Immature natural killer cell (primary cell): ENCODE measurements at regions not wholly inside any gene's neighbourhood (a gene's known extent, or its start where the extent isn't known, plus 50 kb on each side); places are given as distances from the start of the nearest gene placed in this dataset.
"Not testable (repeated sequence)": the region's sequence is repeated elsewhere in the genome, so short reads cannot be mapped to it uniquely, and the experiment has no call there.

Source experiments
- DNase-seq, 3 donors: peaks; one replicate each; pipeline ENCODE4 v3.0.0; 2022; ENCODE audit warnings: mixed read lengths in 1 of 3
- H3K27ac Mint-ChIP-seq, 6 donors: one replicate each; pipeline ENCODE4 v1.8.0; 2020; ENCODE audit warnings: mixed read lengths in 6 of 6, mild to moderate bottlenecking in 5 of 6, inconsistent platforms in 4 of 6, moderate library complexity in 3 of 6
- H3K27me3 Mint-ChIP-seq, 3 donors: one replicate each; pipeline ENCODE4 v1.8.0; 2020 to 2021; ENCODE audit warnings: low read depth in 3 of 3, mild to moderate bottlenecking in 3 of 3, mixed read lengths in 3 of 3, moderate library complexity in 3 of 3, inconsistent platforms in 1 of 3
- H3K36me3 Mint-ChIP-seq, 3 donors: one replicate each; pipeline ENCODE4 v1.8.0; 2020; ENCODE audit warnings: mixed read lengths in 3 of 3, inconsistent platforms in 2 of 3, mild to moderate bottlenecking in 2 of 3
- H3K4me1 Mint-ChIP-seq, 2 donors: one replicate each; pipeline ENCODE4 v1.8.0; 2020; ENCODE audit warnings: inconsistent platforms in 2 of 2, mild to moderate bottlenecking in 2 of 2, mixed read lengths in 2 of 2, moderate library complexity in 1 of 2
- H3K4me3 Mint-ChIP-seq, 5 donors: one replicate each; pipeline ENCODE4 v1.8.0; 2020; ENCODE audit warnings: mild to moderate bottlenecking in 5 of 5, mixed read lengths in 5 of 5, inconsistent platforms in 3 of 5, moderate library complexity in 3 of 5
- H3K9me3 Mint-ChIP-seq, 6 donors: one replicate each; pipeline ENCODE4 v1.8.0; 2020; ENCODE audit warnings: mild to moderate bottlenecking in 6 of 6, mixed read lengths in 6 of 6, inconsistent platforms in 4 of 6, moderate library complexity in 3 of 6

DNA sequence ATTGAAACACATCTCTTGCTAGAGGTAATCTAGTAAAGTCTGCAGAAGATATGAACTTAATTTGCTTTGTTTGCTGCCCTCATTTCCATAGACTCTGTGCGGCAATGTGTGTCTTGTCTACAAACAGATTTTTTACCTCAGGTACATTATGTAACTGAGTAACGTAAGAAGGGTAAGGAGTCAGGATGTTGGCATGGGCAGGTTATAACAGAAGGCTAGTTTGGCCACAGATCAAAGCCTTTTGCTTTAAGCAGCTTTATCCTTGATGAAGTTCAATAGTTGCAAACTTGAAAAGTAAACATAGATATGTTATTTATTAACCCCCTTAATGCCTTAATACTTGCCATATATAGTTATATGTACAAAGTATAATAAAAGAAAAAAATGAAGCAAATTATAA, 391.6 kb upstream of the FKBP1C start:
- Mint-ChIP-seq H3K4me1 (no peaks in the 10 kb centered on the region), H3K9me3 (peaks cover 0 to 34% (median 19%) of the 10 kb centered on the region in 6 donors), H3K27me3 (no peaks in the 10 kb centered on the region), H3K36me3 (no peaks in the 10 kb centered on the region), H3K4me3 (no peak overlapping the region), H3K27ac (no peak overlapping the region)
- no peak for DNase-seq

DNA sequence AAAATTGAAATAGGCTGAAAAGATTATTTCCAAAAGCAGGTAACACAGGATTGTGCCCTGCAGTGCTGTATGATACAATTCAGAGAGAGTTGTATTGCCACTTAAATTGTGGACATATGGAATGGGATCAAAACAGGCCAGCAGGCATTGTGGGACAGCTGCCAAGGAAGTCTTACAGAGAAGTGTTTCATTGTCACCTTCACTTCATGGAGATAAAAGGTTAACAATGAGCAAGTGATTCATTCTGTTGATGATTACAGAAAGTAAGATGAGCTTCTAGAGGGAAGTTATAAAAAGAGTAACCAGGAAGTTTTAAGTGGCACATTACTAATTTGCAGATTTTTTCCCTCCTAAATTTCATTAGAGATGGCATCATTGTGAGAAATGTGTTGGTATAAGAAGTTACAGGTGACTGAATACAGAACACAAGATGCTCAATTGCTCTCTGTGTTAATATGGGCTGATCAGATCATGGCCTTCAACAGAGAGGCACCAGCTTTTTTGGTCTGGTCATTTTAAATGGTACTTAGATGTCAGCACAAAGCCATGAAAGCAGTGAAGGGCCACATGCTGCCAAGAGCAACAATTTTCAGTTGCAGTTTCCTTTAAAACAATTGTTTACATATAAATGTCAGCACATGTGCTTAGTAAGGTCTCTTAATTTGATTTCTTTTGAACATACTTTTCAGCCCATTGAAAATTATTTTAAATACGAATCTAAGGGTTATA, 402.5 kb upstream of the FKBP1C start:
- Mint-ChIP-seq H3K4me1 (no peaks in the 10 kb centered on the region), H3K36me3 (peaks cover 0 to 6% (median 0%) of the 10 kb centered on the region in 3 donors), H3K27me3 (peaks cover 0 to 1% (median 0%) of the 10 kb centered on the region in 3 donors), H3K9me3 (peaks cover 9 to 35% (median 24%) of the 10 kb centered on the region in 6 donors), H3K4me3 (no peak overlapping the region), H3K27ac (no peak overlapping the region)
- DNase-seq: no peak

DNA sequence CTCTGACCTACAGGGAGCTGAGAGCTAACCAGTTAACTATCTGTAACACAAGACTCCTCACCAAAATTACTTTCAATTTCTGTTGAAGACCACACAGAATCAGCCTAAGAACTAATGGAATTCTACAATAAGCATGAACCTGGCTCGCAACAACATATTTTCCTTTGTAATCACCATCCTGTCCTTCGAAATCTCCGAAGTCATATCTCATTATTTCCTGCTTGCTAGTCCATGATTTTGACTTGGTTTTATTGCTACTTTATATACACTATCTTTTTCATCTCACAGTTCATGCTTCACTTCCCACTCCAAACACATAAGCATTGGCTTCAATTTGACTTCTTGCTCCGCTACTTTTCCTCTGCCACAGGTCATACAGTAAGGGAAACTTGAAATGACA, 405.8 kb upstream of the FKBP1C start:
- Mint-ChIP-seq H3K36me3 (peaks cover 0 to under 1% (median 0%) of the 10 kb centered on the region in 3 donors), H3K4me1 (no peaks in the 10 kb centered on the region), H3K27ac (no peak overlapping the region), H3K4me3 (no peak overlapping the region), H3K27me3 (no peaks in the 10 kb centered on the region), H3K9me3 (peaks cover 13 to 55% (median 30%) of the 10 kb centered on the region in 6 donors)
- DNase-seq: no peak

DNA sequence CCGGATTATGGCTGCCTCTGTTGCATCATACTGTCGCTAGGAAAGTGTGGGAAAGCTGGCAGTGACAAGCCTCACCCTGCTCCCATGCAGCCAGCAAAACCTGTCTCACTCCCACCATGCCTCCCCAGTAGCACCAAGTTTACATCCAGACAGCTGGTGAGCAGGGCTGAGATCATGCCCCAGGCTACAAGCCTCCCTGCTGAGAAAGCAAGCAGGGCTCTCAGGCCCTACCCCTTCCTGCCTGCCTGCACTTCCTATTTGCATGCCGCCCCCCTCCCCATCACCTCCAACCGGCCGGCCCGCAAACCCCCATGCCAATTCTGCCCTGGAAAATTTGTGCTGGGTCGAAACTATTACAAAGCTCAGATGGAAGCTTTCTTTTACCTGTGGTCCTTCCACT, 408.2 kb upstream of the FKBP1C start:
- Mint-ChIP-seq H3K27me3 (no peaks in the 10 kb centered on the region), H3K4me3 (no peak overlapping the region), H3K9me3 (peaks cover 9 to 51% (median 27%) of the 10 kb centered on the region in 6 donors), H3K27ac (no peak overlapping the region), H3K36me3 (no peaks in the 10 kb centered on the region), H3K4me1 (no peaks in the 10 kb centered on the region)
- no peak for DNase-seq

DNA sequence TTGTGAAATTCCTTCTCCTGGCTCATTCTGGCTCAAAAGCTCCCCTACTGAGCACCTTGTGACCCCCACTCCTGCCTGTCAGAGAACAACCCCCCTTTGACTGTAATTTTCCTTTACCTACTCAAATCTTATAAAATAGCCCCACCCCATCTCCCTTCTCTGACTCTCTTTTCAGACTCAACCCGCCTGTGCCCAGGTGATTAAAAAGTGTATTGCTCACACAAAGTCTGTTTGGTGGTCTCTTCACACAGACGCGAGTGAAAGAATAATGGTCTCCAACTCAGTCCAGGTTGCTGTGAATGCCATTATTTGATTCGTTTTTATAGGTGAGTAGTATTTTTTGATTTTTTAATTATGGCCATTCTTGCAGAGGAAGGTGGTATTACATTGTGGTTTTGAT, 414.1 kb upstream of the FKBP1C start:
- Mint-ChIP-seq H3K4me3 (no peak overlapping the region), H3K27ac (no peak overlapping the region), H3K9me3 (peaks cover 4 to 35% (median 23%) of the 10 kb centered on the region in 6 donors), H3K4me1 (no peaks in the 10 kb centered on the region), H3K27me3 (no peaks in the 10 kb centered on the region), H3K36me3 (no peaks in the 10 kb centered on the region)
- no peak for DNase-seq

DNA sequence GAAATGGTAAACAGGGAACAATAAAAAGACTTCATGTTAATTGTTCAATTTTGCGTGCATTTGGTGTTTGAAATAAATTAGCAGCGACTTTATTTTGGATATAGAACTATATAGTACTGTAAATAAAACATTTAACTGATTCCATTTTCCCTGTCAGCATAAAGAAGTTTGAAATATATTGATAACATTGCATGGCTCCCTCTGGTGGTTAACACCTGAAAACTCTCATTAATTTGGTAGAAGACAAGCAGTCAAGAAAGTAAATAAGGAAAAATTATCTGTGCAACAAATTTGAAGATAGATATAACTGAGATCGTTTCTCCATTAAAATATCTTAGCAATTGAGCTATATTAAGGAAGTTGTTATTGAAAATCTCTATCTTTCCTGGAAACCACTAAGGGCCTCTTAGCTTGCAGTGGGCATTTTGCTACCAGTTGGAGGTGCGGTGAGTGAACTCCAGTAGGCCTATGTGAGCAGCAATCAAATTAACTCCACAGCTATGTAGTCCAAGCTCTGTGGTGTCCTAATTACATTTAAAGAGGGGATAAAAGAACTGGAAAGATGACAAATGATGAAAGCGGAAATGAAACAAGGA, 435.7 kb upstream of the FKBP1C start:
- H3K27ac Mint-ChIP-seq: no peak overlapping the region
- H3K9me3 Mint-ChIP-seq: peaks cover 2 to 26% (median 10%) of the 10 kb centered on the region in 6 donors
- no peaks in the 10 kb centered on the region for H3K4me1 Mint-ChIP-seq
- H3K36me3 Mint-ChIP-seq: no peaks in the 10 kb centered on the region
- no peak for DNase-seq
- H3K27me3 Mint-ChIP-seq: no peaks in the 10 kb centered on the region
- H3K4me3 Mint-ChIP-seq: no peak overlapping the region

DNA sequence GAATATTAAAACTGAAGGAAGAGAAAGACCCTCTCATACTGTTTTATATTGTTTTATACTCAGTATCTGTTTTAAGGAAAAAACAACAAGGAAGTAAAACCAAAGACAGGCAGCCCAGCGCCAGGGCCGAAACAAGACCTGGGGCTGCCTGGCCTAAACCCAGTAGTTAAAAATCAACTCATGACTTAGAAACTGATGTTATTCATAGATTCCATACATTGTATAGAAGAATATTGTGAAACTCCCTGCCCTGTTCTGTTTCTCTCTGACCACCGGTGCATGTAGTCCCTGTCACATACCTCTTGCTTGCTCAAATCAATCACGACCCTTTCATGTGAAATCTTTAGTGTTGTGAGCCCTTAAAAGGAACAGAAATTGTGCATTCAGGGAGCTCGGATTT, 445.1 kb upstream of the FKBP1C start:
- not testable (repeated sequence) for H3K4me1 Mint-ChIP-seq, H3K4me3 Mint-ChIP-seq, DNase-seq, H3K27ac Mint-ChIP-seq, H3K36me3 Mint-ChIP-seq, H3K27me3 Mint-ChIP-seq
- H3K9me3 Mint-ChIP-seq: peaks cover 14 to 36% (median 21%) of the 10 kb centered on the region in 6 donors

DNA sequence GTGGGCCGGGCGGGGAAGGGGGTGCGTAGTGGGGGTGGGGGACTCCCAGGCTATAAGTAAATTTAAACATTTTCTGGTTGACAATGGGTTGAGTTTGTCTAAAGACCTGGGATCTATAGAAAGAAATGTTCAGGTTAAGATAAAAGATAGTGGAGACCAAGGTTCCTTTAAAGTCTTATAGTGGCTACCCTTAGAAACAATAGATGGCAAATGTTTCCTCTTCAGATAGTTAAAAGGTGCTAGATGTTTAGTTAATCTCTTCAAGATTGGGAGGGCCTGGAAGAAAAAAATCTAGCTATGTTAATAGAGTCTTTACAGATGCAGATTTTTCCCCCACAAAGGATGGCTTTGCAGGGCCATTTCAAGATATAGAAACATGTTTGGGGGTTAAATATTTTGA, 446.4 kb upstream of the FKBP1C start:
- DNase-seq: no peak
- no peaks in the 10 kb centered on the region for H3K27me3 Mint-ChIP-seq
- no peaks in the 10 kb centered on the region for H3K36me3 Mint-ChIP-seq
- no peak overlapping the region for H3K27ac Mint-ChIP-seq
- peaks cover 14 to 32% (median 21%) of the 10 kb centered on the region in 6 donors for H3K9me3 Mint-ChIP-seq
- H3K4me3 Mint-ChIP-seq: no peak overlapping the region
- H3K4me1 Mint-ChIP-seq: no peaks in the 10 kb centered on the region

DNA sequence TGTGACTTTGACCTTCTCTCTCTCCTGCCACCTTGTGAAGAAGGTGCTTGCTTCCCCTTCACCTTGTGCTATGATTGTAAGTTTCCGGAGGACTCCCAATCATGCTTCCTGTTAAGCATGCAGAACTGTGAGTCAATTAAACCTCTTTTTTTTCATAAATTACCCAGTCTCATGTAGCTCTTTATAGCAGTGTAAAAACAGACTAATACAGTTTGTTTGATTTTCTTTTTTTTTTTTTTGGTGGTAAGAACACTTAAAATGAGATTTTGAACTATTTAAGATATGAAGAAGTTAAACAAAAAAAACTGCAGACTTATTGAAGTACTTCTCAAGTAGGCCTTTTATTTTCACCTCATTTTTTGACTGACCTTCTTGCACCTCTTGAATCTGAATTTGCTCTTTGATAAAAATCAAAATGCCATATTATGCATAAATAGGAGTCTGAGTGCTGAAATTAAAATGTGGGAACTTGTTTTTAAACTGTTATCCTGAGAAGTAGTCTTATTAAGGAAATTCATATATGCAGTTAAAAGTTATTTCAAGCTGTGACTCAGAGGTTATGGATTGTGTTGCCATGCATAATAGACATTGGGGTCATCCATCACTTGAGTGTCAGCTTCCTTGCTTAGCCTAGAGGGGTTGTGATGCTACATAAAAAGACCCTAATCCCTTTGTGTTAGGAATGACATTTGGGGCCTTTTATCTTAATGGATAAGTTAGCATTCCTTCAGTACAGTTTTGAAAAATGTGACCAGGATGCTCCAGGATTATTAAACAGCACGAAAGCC, 447.9 kb upstream of the FKBP1C start:
- no peak overlapping the region for H3K4me3 Mint-ChIP-seq
- DNase-seq: no peak
- H3K27me3 Mint-ChIP-seq: no peaks in the 10 kb centered on the region
- H3K36me3 Mint-ChIP-seq: no peaks in the 10 kb centered on the region
- H3K9me3 Mint-ChIP-seq: peaks cover 14 to 36% (median 19%) of the 10 kb centered on the region in 6 donors
- no peak overlapping the region for H3K27ac Mint-ChIP-seq
- H3K4me1 Mint-ChIP-seq: no peaks in the 10 kb centered on the region

DNA sequence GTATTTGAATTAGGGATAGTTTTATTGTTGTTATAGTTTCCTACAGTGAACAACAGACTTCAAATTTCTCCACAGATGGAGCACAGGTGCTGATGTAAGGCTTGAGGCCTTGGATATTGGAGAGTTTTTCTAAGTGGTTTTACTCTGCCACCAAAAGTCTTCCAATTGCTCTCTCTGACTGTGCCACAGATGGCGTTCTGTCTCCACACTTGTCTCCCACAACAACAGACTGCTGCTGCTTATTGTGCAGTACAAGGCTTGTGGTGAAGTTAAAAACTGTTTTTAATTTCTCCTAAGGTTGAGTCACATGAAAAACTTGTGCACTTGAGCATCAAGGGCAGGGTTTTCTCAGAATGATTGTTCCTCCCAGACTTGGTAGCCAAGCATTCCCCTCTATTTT, 460.9 kb upstream of the KHDRBS2 start:
- no peak for DNase-seq
- no peaks in the 10 kb centered on the region for H3K36me3 Mint-ChIP-seq
- H3K9me3 Mint-ChIP-seq: peaks cover 0 to 43% (median 24%) of the 10 kb centered on the region in 6 donors
- H3K27ac Mint-ChIP-seq: no peak overlapping the region
- no peak overlapping the region for H3K4me3 Mint-ChIP-seq
- no peaks in the 10 kb centered on the region for H3K27me3 Mint-ChIP-seq
- H3K4me1 Mint-ChIP-seq: no peaks in the 10 kb centered on the region

DNA sequence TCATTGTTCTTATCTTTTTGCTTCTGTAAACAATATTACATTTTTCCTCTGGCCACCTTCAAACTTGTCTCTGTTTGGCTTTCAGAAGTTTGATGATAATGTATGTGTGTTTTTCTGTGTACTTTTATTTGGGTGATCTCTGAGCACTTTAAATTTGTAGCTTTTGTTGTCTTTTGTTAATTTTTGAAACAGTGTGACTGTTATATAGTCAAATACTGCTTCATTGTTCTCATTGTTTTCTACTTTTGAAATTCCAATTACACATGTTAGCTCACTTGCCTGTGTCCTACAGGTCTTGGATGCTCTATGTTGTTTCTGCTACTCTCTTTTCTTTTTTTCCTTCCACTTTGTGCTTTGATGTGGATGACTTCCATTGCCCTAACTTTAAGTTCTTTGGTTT, 460.1 kb upstream of the KHDRBS2 start:
- H3K27ac Mint-ChIP-seq: no peak overlapping the region
- H3K4me3 Mint-ChIP-seq: no peak overlapping the region

DNA sequence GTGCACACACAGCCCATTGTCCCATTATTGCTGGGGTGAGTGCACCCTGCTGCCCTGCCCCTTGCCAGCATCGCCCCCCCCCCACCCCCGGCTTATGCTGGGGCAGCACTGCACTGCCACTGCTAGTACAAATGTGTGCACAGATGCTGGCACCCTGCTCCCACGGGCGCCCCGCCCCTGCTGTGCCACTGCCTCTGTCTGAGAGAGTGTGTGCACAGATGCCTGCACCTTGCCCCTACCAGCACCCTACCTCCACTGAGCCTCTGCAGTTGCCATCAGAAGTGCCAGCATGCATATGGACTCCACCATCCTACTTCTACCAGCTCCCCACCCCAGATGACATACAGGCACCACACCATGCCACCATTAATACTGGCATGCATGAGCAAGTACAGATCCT, 454.6 kb upstream of the KHDRBS2 start:
- DNase-seq: no peak

More for the DNA sequence above, 460.1 kb upstream of the KHDRBS2 start:
- no peaks in the 10 kb centered on the region for H3K36me3 Mint-ChIP-seq
- H3K4me1 Mint-ChIP-seq: no peaks in the 10 kb centered on the region
- H3K27me3 Mint-ChIP-seq: no peaks in the 10 kb centered on the region
- peaks cover 2 to 47% (median 28%) of the 10 kb centered on the region in 6 donors for H3K9me3 Mint-ChIP-seq
- no peak for DNase-seq

DNA sequence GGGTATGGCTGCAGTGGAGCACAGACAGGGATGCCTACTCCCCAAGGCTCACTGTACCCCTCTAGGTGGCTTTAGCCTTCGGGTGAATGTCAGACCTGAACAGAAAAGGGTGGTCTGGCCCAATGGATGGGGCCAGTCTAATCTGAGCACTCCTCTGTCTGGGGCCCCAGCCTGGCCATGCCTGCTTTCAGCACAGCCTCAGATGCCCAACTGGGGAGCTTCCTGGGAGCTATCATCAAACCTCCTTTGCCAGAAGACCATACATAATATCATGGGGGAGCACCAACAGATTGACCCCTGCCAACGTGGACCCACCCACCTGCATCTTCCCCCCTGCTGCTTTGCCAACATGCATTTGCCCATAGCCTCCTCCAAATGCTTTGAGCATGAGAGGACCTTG, 454.1 kb upstream of the KHDRBS2 start:
- Mint-ChIP-seq H3K27ac (no peak overlapping the region), H3K4me1 (no peaks in the 10 kb centered on the region), H3K4me3 (no peak overlapping the region), H3K36me3 (no peaks in the 10 kb centered on the region), H3K27me3 (peaks cover 0 to 2% (median 1%) of the 10 kb centered on the region in 3 donors), H3K9me3 (peaks cover 10 to 36% (median 21%) of the 10 kb centered on the region in 6 donors)
- no peak for DNase-seq

More for the DNA sequence above, 454.6 kb upstream of the KHDRBS2 start:
- peaks cover 0 to 2% (median 1%) of the 10 kb centered on the region in 3 donors for H3K27me3 Mint-ChIP-seq
- no peak overlapping the region for H3K27ac Mint-ChIP-seq
- H3K9me3 Mint-ChIP-seq: peaks cover 10 to 37% (median 20%) of the 10 kb centered on the region in 6 donors
- no peaks in the 10 kb centered on the region for H3K36me3 Mint-ChIP-seq
- no peaks in the 10 kb centered on the region for H3K4me1 Mint-ChIP-seq
- H3K4me3 Mint-ChIP-seq: no peak overlapping the region

DNA sequence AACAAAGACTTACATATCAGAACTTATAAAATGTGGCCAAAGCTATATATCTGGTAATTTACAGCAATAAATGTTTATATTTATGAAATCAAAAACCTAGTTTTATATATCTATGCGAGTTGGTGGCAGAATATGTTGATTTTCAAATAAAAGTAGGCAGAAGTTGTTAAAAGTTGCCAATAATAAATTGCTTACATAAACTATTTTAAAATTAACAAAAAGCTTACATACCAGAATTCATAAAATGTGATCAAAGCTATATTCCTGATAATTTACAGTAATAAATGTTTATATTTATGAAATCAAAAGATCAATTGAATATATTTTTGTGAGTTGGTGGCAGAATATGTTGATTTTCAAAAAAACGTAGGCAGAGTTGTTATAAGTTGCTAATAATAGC, 451.8 kb upstream of the KHDRBS2 start:
- no peak for DNase-seq
- Mint-ChIP-seq H3K36me3 (no peaks in the 10 kb centered on the region), H3K4me1 (no peaks in the 10 kb centered on the region), H3K27me3 (peaks cover 0 to 2% (median 1%) of the 10 kb centered on the region in 3 donors), H3K27ac (no peak overlapping the region), H3K9me3 (peaks cover 18 to 48% (median 32%) of the 10 kb centered on the region in 6 donors), H3K4me3 (no peak overlapping the region)
